CD4-positive, alpha-beta T cell treated with Interleukin-15 for 1 hour (primary cell): ENCODE measurements at regions not wholly inside any gene's neighbourhood (a gene's known extent, or its start where the extent isn't known, plus 50 kb on each side); places are given as distances from the start of the nearest gene placed in this dataset.

Source experiments
- DNase-seq: peaks from one replicate; pipeline ENCODE4 v3.0.0-alpha.2; 2020

DNA sequence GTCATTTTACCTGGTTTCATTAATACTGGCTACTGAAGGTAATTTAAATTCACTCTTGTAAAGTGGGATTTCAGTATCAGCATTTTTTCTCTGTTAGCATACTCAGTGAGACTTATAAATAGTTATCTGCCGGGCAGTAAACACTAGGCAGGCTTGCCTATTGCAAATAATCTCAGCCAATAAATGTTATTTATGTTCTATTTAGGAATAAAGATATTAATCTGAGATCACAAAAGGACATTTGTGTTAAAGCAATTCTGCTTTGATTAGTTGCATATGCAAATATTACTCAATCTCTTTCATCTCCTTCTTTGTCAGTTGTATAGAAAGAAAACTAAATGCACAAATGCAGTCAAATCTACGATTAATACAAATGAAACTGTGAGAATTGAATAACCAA lies 827.8 kb downstream of the TLE4 start:
- DNase-seq: no peak

DNA sequence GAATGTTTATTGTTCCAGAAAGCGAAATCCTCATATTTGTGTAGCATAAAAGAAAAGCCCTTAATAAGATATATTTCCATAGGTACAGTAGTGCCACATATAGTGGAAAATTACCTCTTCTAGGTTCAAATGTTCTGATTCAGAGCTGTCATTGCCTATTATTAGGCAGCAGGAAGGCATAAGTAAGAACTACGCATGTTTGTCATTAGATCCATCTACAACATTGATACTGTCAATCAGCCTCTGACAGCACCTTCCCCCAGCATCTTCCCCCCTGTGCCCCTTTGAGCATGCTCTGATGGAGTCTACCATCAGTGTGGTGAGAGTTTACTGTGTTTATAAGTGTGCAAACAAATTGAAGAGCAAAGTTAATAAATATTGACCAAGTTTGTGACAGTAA lies 816.1 kb downstream of the TLE4 start:
- no peak for DNase-seq

DNA sequence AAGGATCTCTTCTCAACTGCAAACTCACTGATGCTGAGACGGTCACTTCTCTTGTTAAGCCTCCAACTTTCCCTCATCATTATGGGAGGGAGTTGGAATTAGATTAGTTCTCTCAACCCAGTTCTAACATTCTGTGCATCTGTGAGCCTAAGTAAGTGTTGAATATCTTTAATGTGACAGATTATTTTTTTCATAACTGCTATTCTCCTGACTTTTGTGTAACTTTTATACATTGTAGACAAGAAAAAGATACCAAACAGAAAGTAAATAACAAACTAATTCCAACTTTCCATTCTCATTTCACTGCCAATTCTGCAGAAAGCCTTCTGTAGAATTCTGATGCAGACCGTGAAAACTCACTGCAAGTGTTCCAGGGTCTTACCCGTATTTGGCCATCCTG lies 813.5 kb downstream of the TLE4 start:
- no peak for DNase-seq

DNA sequence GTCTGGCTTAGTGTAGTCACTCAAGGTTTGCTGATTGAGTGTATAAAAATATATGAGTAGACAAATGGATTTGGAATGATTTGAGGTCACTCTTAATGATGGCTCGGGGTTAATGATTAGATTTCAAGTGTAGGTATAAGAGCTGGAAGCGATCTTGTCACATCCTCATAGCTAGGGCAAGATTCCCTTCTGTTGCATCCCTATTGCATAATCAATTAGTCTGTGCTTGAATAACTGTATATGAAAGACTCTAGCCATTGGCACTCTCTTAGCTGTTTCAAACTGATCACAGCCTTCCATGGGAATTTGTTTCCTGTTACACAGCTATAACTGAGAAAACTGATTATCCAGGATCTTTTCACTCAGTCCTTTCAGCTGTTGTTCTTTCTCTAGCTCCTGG lies 811.6 kb downstream of the TLE4 start:
- no peak for DNase-seq

DNA sequence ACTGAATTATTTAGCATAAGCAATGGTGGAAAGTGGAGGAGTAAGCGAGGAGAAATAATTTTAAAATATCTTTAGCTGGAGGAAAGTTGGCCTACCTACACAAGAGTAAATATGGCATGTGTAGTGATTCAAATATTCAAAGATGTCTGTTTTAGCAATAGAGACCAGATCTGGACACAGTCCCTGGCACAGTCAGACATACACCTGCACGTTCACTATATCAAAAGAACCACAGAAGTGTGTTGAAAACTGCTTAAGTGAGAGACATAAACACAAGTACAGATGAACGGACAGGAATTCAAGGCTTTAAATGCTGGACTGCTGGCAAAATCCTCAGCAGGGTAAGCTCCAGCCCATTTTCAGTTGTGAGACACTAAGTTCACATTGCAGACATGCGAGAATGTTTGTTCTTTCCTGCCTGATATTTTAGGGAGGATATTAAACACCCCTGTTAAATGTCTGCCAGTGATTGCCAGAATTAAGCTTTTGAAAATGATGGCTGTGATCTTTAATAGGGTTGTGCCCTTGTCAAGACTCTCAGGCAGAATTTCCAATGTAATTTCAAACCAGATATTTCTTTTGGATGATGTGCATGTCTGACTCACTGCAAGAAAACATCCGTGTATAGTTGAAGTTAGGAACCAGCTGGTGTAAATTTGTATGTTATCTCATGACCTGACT lies 810.6 kb downstream of the TLE4 start:
- no peak for DNase-seq

DNA sequence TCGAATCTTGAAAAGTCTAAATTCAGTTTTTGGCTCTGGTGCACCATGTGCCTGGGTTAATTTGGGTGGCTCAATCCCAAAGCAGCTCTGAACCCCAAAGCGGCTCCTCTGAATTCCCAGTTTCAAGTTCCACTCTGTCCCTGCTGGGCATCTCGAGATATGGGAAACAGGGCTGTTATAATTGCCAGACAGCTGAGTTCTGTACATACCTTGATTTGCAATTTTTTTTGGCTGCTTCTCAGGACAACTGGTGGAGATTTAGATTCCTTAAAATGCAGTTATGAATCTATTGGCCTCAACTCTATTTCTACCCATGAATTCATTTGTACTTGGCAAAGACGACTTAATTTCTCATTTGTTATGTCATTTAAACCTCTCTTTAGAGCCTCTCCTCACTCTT lies 808.5 kb downstream of the TLE4 start:
- no peak for DNase-seq

DNA sequence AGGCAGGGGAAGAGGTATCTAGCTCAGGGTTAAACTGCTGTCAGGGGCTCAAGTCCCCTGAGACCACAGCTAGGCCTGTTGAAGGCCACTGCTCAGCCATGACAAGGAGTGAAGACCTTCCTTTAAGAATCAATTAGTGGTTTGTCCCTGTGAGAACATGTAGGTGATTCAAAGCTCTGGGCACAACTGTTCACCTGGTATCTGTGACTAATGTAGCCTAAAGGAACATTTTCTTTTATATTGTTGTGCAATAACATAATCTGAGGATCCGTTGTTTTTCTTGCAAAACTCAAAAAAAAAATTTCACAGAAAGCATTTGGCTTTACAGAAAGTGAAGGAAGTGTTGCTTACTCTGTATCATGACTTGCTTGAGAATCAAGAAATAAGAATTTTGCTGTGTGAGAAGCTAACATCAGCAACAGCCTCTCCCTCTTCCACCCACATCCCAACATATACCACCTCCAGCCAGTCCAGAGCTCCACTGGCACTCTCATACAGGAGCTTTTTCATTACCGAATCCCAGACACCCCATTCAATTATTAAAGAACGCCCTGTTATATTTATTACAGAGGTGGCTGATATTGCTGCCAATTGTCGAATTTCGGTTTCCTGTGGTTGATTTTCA lies 807.0 kb downstream of the TLE4 start:
- no peak for DNase-seq

DNA sequence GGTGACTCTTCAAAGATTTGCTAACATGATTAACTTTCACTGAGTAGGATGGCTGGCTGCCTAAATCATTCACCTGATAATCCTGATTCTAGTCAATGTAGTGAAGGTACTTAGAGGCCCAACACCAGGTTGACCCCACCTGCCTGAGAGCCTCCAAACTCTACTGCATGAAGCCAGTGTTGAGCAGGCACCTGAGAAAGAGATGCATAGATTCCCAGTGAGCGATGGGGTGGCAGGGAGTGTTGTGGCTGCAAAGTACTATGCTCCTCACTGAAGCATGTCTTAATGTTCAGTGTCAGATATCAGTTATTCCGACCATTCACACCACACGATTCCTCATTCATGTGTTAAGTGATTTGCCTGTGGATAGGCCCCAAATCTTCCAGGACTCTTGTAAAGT lies 804.4 kb downstream of the TLE4 start:
- DNase-seq: no peak

DNA sequence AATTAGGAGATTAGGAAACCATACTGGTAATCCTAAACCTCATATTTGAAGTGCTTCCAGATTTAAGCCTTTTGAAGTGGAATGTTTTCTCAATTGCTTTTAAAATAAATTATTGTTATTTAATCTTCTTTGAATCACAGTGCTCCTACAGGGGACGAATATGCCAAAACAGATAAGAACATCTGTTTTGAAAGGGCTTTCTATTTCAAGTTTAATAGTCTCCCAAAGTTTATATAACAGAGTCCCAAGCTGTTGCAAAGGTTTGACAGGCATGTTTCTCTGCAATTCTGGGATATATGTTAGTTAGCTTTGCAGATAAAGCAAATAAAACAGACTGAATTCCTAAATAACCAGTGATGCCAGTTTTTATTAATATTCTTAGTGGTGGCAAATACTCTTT lies 803.7 kb downstream of the TLE4 start:
- no peak for DNase-seq

DNA sequence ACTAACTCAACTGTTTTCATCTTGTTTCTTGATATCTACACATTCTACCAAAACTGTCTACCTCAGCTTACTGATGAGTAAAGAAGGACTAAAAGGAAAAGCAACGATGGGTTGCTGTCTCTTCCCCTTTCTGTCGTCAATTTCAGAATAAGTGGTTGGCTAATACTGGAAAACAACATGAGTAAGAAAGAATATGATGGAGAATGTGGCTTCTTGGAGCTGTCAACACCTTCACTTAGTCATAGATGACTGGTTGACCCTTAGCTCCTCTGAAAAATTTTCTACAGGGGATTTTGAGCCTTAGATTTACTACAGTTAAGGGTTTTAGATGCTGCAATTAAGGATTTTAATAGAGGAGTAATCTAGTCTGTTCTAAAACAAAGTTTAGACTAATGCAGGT lies 797.9 kb downstream of the TLE4 start:
- DNase-seq: no peak

DNA sequence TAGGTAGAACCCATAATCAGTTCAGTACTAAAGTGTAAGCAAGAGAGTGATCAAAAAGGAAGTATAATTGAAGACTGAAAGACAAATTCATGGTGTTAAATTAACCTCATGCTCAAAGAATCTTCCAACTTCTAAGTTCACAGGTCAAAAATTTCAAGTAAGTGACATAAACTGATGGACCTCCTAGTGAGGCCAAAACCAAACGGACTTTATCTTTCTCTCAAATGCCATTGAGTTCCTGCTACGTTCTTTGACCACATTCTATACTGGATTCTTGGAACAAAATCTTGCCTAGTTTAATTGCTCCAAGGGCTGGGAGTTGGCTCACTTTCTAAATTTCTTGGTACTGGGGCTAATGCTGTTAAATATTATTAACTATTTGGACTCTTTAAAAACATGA lies 794.9 kb downstream of the TLE4 start:
- no peak for DNase-seq

DNA sequence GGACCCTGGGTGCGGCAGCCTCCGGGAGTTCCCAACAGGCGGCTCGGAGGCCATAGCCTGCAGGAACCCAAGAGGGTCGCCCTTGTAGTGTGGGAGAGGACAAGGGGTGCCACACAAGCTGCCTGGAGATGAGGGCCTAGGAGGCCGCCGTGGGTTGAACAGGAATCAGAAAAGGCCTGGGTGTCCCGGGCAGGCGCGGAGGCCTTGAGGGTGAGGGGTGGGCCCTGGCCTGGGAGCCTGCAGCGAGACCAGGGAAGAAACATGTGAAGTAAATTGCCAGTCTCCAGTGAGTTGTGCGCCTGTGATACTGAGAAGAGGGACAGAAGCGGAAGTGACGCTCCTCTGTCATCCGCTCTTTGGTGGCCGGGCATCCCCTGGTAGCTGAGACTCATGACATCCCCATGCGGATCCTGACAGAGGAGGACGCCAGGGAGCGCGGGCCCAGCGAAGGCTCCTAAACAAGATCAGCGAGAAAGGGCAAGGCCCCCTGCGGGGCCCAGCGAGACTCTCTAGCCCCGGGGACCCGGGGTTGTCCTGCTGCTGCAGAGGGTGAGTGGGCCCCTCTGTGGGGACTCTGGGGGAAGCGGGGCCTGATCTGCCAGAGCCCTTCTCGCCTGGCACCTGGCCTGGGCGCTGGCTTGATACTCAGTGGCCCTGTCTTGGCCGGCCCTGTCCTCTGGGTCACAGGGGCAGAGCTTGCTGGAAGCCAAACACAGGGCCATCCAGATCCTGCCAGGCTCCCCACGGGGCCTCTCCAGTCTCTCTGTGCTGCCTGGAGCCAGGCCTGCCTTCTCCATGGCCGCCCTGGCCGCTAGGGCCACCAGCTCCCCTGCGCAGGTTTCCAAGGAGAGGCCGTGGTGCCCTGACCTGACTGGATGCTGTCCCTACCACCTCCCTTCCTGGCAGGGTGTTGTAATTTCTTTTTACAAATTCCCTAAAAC lies 788.4 kb downstream of the TLE4 start:
- no peak for DNase-seq

DNA sequence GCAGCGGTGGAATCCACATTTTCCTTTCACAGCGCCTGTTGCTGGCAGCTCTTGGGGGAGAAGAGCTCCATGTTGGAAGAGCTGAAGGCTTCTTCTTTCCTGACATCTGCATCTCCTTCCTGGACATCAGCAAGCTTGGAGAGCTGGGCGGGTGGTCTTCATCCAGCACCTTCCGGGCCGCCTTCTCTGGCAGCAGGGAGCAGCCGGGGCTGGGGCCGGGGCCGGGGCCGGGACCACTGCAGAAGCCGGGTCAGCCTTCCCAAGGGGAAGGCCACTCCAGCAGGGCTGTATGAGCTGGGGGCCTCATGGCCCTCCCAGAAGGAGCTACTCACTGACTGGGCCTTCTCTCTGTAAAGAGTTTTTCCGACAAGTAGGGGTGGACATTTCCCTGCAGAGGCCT lies 787.5 kb downstream of the TLE4 start:
- DNase-seq: no peak

DNA sequence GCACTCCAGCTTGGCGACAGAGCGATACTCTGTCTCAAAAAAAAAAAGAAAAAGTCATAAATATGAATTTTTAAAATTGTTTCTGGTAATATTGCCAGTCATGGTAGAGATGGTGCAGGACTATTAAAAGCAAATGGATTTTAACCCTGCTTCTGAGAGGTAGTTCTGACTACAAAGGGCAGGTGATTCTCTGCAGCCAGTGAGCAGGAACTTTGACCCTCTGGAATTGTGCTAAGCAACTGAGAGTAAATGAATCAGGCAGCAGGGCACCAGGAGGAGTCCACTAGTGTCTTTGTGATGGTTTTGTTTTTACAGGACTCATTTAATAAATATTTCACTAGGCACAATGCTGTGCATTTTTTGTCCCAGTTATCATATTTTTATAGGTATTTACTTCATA lies 781.2 kb downstream of the TLE4 start:
- DNase-seq: no peak

DNA sequence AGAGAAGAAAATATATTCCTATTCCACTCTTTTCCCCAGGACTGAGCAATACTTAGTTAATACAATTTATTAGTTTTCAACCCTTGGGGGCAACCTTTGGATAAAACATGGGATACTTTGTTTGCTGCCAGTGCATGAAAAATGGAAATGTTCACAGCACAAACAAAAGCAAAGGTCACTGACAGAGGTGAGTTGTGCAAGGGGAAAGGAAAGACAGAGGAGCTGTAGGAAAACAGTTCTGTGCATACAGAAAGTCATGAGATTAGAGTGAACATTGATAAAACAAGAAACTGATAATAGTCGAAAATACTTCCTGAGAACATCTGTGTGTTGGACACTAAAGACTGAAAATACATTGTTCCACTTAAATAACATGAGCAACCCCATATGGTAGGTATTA lies 779.8 kb downstream of the TLE4 start:
- no peak for DNase-seq

DNA sequence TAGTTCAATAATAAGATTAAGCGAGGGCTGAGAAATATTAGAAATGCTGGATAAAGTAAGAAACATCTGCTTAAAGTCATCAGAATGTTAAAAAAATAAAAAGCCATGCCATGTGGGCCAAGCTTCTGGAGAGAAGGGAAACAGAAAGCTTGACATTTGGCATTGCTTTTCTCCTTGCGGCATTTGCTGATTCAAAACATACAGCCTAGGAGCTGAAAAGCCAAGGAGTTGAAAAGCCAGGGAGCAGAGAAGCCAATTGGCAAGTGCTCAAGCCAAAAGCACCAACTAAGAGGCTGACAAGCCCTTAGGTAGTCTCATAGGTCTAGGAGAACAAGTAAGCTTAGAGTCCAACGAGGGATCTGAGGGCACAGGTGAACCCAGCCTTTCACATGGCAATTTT lies 754.3 kb downstream of the TLE4 start:
- DNase-seq: no peak

DNA sequence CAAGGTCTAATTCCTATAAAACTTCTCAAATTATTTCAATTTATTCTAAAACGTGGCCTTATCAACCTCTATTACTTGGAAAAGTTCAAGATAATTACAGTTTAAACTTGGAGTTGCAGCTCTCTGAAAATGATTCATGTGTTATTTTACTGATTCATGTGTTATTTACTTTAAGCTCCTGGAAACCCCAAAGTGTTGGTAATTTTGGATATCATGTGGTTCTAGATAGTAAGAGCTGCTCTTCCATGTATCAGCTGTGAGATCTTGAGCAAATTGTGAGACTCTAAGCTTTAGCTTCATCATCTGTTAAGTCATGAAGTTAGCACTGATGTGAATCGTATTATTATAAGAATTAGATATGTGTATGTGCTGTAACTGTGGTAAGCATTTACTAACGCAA lies 749.2 kb downstream of the TLE4 start:
- DNase-seq: no peak

DNA sequence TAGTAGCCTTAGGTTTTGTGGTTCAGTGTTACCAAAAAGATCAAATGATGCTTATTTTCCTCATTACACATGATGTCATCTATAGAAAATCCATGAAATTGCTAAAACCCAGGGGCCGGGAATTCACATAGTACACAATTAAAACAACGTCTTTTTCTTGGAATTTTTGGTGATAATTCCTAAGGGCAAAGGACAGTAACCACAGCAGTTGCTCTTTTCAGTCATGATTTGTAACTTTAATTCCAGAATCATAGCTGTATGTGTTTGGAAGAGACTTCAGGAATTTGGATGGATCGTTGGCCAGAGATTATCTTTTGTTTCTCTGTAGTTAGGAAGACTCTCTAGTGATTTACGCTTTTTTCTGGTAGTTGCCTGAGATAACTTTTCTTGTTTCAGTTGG lies 748.7 kb downstream of the TLE4 start:
- DNase-seq: no peak

DNA sequence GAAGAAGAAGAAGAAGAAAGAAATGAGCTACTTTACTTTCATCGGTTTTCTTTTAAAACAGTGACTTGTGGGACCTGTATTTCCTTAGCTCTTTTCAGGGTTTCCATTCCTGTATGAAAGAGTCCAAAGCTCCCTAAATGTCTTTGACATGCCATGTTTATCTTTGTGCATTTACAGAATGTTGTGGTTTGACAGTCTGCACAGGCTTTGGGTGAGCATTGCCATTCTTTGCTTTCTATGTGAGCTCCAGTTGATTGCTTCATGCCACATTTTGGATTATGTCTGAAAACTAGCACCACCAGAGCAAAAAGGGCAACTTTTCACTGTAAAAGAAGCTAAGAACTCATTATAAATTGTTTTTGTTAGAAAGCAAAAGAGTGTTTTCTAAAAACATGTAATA lies 733.4 kb downstream of the TLE4 start:
- DNase-seq: no peak

DNA sequence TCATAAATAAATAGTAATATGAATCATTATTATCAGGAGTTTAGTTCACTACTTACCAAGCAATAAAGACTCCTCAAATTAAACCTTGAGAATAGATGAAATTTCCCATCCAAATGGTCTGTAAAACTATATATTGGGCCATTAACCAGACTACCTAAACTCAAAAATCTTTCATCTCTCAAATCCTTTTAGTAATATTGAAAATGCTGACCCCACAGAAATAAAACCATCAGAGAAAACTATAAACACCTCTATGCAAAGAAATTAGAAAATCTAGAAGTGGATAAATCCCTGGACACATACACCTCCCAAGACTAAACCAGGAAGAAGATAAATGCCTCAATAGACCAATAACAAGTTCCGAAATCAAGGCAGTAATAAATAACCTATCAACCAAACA lies 723.2 kb downstream of the TLE4 start:
- no peak for DNase-seq

DNA sequence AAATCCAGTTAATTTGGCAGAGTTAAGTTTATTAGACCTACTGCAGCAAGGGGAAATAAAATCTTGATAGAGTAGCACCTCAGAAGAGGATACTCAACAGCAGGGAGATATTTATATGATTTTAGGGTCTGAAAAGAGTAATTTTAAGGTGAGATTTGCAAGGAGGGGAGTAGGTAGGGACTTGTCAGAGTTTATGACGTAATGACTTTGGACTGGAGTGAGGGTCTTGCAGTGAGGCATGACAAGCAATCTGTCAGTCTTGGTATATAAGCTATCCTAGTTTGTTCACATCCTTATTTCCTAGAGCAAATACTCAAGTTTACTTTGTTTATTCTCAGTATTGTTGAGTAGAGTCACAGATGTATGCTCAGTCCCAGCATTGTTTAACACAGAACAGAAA lies 722.6 kb downstream of the TLE4 start:
- DNase-seq: no peak

DNA sequence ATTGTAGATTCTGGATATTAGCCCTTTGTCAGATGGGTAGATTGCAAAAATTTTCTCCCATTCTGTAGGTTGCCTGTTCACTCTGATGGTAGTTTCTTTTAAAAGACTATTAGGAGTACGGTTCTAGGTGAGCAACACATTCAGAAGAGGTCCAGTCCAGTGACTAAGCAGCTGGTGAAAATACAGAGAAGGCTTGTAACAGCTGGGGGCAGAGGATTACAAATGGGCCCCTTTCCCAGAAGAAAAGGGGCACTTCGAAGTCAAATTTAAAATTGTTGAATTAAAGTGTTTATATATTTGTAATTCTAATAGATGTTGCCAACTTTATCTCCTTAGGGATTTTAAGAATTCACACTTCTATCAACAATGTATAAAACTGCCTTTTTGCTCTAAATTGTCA lies 720.5 kb downstream of the TLE4 start:
- no peak for DNase-seq

DNA sequence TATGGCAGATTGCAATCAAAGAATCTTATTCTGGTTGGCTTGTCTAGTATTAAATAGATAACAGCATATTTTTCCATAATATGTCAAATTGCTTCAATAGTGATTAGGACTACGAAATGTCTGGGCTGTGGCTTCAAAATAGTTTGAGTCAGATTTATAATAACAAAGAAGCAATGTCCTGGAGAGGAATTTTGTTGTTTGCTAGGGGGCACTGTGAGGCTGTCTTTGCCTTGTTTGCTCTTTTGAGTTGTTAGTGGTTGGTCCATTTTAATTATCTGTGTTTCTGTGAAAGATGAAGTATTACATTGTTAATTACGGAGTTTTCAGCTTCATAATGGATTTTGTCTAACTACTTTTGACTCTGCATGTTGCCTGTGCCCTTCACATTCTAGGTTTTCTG lies 713.6 kb downstream of the TLE4 start:
- DNase-seq: no peak

DNA sequence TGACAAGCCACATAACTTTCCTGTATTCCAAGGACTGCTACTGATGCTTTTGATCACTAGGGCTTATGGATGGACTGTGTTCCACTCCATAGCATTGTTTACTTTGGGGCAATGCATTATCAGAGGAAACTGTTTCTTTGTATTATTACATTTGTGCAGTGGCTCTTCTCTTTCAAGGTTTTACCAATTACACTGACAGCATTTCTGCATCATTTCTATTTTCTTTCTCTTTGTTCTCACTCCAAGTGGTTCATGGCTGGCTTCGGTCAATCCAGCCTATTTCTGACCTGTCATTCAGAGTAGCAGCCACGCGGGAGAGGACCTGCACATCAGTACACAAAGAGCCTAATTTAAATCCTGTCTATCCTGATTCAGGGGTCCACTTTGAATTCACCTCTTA lies 711.0 kb downstream of the TLE4 start:
- DNase-seq: no peak
